ENCODE measurements at regions not wholly inside any gene's neighbourhood (a gene's known extent, or its start where the extent isn't known, plus 50 kb on each side); places are given as distances from the start of the nearest gene placed in this dataset.

DNA sequence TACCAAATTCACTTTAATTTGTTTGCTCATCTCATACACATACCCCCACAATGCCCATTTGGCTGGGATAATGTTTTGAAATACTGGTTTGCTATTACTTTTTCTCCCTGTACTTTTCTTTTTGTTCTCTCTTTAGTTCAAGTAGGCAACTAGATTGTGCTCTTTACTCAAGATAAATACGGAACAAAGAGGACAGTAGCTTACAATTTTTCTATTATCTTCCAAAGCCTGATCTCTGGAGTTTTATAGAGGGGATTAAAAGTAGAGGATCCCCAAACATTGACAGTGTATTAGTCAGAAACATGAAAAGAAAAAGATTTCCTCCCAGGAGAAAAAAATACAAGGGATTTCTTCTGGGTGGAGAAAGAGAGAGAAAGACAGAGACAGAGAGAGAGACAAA lies 102.1 kb upstream of the FSCB start (continued):
- no peak for TF ChIP-seq HMGN3 (IDR thresholded peaks at IDR 0.05; ENCODE audit: borderline replicate concordance, extremely low read depth, insufficient read length, low read depth, low read length)
- no peak for TF ChIP-seq SIN3B (IDR thresholded peaks at IDR 0.05; ENCODE audit: low read depth)
- TF ChIP-seq, protein P1, sequence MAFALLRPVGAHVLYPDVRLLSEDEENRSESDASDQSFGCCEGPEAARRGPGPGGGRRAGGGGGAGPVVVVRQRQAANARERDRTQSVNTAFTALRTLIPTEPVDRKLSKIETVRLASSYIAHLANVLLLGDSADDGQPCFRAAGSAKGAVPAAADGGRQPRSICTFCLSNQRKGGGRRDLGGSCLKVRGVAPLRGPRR (CRISPR knock-in tag; IDR thresholded peaks at IDR 0.05): no peak

DNA sequence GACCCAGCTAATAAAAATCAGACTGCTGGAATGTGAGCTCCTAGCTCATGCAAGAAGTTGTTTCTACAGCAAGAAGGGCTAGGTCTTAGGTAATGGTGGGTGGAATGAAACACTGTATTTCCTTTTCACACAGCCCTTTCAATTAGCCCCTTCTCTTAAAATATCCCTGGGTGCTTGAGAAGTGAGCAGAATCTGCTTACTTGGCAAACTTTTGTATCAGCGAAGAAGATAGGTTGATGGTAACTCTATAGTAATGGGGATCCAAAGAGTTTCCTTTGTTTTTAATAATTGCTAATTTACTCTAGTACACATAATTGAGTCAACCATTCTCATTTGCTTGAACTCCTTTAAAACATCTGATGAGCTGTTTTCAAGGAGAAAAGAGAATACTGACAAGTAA lies 100.6 kb upstream of the FSCB start:
- Histone ChIP-seq H3K9me3 (replicated peaks; ENCODE audit: control insufficient read depth, insufficient read depth, low read depth, low read length) (no peaks in the 10 kb centered on the region), H3K27ac (ENCODE audit: extremely low read depth, low read depth, low read length) (no peak overlapping the region), H3K4me1 (replicated peaks in 1 of 2; ENCODE audit: control insufficient read depth in 2 of 2, insufficient read depth in 2 of 2, low read length in 2 of 2) (no peaks in the 10 kb centered on the region), H3K4me2 (ENCODE audit: insufficient read depth, low read length) (no peak overlapping the region), H4K20me1 (replicated peaks; ENCODE audit: control insufficient read depth, insufficient read depth, low read length) (no peaks in the 10 kb centered on the region), H3K9me1 (ENCODE audit: control insufficient read depth, insufficient read depth, low read length) (no peaks in the 10 kb centered on the region), H3K27me3 (ENCODE audit: control insufficient read depth in 2 of 2, insufficient read depth in 2 of 2, low read length in 2 of 2) (no peaks in the 10 kb centered on the region), H3K9ac (ENCODE audit: insufficient read depth in 1 of 2, low read depth in 2 of 2, low read length in 2 of 2) (no peak overlapping the region), H3K79me2 (ENCODE audit: control insufficient read depth, insufficient read depth, low read length) (no peaks in the 10 kb centered on the region), H3K4me3 (no peak overlapping the region), H3K36me3 (ENCODE audit: control insufficient read depth, insufficient read depth, low read length) (no peaks in the 10 kb centered on the region), H2AFZ (ENCODE audit: low read depth, low read length) (no peak overlapping the region)
- POLR2A ChIA-PET: no interaction called here
- ATAC-seq (no peak), FAIRE-seq (no peak), DNase-seq (ENCODE audit: extremely low read depth in 1 of 4, low spot score in 3 of 4) (no peak)
- CTCF ChIA-PET (ENCODE audit: low intra/inter-chr PET ratio): no interaction called here
- intact Hi-C loops (cut with micrococcal nuclease) (no loop called here), in situ Hi-C loops (cut with MboI) (no loop called here)
- 0% methylated on average over 1 of the region's 1 CpG for WGBS (ENCODE audit: insufficient coverage, low coverage, missing lambda C conversion rate)
- TF ChIP-seq, protein P2, sequence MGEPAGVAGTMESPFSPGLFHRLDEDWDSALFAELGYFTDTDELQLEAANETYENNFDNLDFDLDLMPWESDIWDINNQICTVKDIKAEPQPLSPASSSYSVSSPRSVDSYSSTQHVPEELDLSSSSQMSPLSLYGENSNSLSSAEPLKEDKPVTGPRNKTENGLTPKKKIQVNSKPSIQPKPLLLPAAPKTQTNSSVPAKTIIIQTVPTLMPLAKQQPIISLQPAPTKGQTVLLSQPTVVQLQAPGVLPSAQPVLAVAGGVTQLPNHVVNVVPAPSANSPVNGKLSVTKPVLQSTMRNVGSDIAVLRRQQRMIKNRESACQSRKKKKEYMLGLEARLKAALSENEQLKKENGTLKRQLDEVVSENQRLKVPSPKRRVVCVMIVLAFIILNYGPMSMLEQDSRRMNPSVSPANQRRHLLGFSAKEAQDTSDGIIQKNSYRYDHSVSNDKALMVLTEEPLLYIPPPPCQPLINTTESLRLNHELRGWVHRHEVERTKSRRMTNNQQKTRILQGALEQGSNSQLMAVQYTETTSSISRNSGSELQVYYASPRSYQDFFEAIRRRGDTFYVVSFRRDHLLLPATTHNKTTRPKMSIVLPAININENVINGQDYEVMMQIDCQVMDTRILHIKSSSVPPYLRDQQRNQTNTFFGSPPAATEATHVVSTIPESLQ (CRISPR knock-in tag; IDR thresholded peaks at IDR 0.05): no peak
- TF ChIP-seq ETS2 (tag; IDR thresholded peaks at IDR 0.05; ENCODE audit: borderline replicate concordance, poor library complexity, severe bottlenecking): no peak
- TF ChIP-seq GTF2F1 (IDR thresholded peaks at IDR 0.05; ENCODE audit: low read depth, low read length): no peak
- TF ChIP-seq PHB2 (IDR thresholded peaks at IDR 0.05; ENCODE audit: low read depth): no peak
- TF ChIP-seq MXI1 (IDR thresholded peaks at IDR 0.05; ENCODE audit: low read depth, low read length): no peak
- TF ChIP-seq NCOR1 (IDR thresholded peaks at IDR 0.05): no peak
- TF ChIP-seq GABPA (tag; conservative IDR thresholded peaks at IDR 0.05; ENCODE audit: low read depth): no peak
- no peak for TF ChIP-seq ZC3H4 (CRISPR knock-in tag; IDR thresholded peaks at IDR 0.05; ENCODE audit: borderline replicate concordance)
- no peak for TF ChIP-seq ZNF507 (tag; conservative IDR thresholded peaks at IDR 0.05)
- TF ChIP-seq HDGF (IDR thresholded peaks at IDR 0.05): no peak
- TF ChIP-seq, protein P3, sequence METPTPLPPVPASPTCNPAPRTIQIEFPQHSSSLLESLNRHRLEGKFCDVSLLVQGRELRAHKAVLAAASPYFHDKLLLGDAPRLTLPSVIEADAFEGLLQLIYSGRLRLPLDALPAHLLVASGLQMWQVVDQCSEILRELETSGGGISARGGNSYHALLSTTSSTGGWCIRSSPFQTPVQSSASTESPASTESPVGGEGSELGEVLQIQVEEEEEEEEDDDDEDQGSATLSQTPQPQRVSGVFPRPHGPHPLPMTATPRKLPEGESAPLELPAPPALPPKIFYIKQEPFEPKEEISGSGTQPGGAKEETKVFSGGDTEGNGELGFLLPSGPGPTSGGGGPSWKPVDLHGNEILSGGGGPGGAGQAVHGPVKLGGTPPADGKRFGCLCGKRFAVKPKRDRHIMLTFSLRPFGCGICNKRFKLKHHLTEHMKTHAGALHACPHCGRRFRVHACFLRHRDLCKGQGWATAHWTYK (CRISPR knock-in tag; IDR thresholded peaks at IDR 0.05): no peak
- TF ChIP-seq, protein P4, sequence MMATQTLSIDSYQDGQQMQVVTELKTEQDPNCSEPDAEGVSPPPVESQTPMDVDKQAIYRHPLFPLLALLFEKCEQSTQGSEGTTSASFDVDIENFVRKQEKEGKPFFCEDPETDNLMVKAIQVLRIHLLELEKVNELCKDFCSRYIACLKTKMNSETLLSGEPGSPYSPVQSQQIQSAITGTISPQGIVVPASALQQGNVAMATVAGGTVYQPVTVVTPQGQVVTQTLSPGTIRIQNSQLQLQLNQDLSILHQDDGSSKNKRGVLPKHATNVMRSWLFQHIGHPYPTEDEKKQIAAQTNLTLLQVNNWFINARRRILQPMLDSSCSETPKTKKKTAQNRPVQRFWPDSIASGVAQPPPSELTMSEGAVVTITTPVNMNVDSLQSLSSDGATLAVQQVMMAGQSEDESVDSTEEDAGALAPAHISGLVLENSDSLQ (IDR thresholded peaks at IDR 0.05): no peak
- TF ChIP-seq ZNF175 (CRISPR knock-in tag; IDR thresholded peaks at IDR 0.05; ENCODE audit: low read depth): no peak
- TF ChIP-seq SRSF7 (optimal IDR thresholded peaks at IDR 0.05; ENCODE audit: low read depth, low read length): no peak
- no peak for TF ChIP-seq NCOA1 (IDR thresholded peaks at IDR 0.05; ENCODE audit: low read depth)
- TF ChIP-seq RUNX1 (IDR thresholded peaks at IDR 0.05; ENCODE audit: low read depth): no peak
- no TSS peak for BruUV-seq (replicated peaks)

All from K562 (cell line).